ENCODE measurements at regions not wholly inside any gene's neighbourhood (a gene's known extent, or its start where the extent isn't known, plus 50 kb on each side); places are given as distances from the start of the nearest gene placed in this dataset.

- Histone ChIP-seq H3K36me3 (ENCODE audit: control insufficient read depth, insufficient read depth, low read length) (no peaks in the 10 kb centered on the region), H3K27me3 (ENCODE audit: control insufficient read depth, insufficient read depth, low read length) (no peaks in the 10 kb centered on the region), H3K4me3 (ENCODE audit: low read depth, low read length) (no peak overlapping the region)
- no peak for TF ChIP-seq CTCF (IDR thresholded peaks at IDR 0.05; ENCODE audit: insufficient read depth, low read length, poor library complexity, severe bottlenecking)
- no peak for DNase-seq (ENCODE audit: low read depth)
Observed at GRCh38 chr14:51578853-51579252, 72.9 kb upstream of the FRMD6 start.

GRCh38 chr14:51581017-51581881 is 70.5 kb upstream of the FRMD6 start:
- no peak for TF ChIP-seq CTCF (IDR thresholded peaks at IDR 0.05; ENCODE audit: insufficient read depth, low read length, poor library complexity, severe bottlenecking)
- H3K4me3 ChIP-seq (ENCODE audit: low read depth, low read length): no peak overlapping the region
- no peaks in the 10 kb centered on the region for H3K36me3 ChIP-seq (ENCODE audit: control insufficient read depth, insufficient read depth, low read length)
- H3K27me3 ChIP-seq (ENCODE audit: control insufficient read depth, insufficient read depth, low read length): no peaks in the 10 kb centered on the region
- peak; percentile 39 for DNase-seq (ENCODE audit: low read depth)

- no peak for TF ChIP-seq CTCF (IDR thresholded peaks at IDR 0.05; ENCODE audit: insufficient read depth, low read length, poor library complexity, severe bottlenecking)
- no peaks in the 10 kb centered on the region for H3K36me3 ChIP-seq (ENCODE audit: control insufficient read depth, insufficient read depth, low read length)
- no peak overlapping the region for H3K4me3 ChIP-seq (ENCODE audit: low read depth, low read length)
- no peak for DNase-seq (ENCODE audit: low read depth)
- H3K27me3 ChIP-seq (ENCODE audit: control insufficient read depth, insufficient read depth, low read length): no peaks in the 10 kb centered on the region
Observed at GRCh38 chr14:51582437-51582836, 69.3 kb upstream of the FRMD6 start.

GRCh38 chr14:51585055-51585454 is 66.7 kb upstream of the FRMD6 start:
- Histone ChIP-seq H3K27me3 (ENCODE audit: control insufficient read depth, insufficient read depth, low read length) (no peaks in the 10 kb centered on the region), H3K36me3 (ENCODE audit: control insufficient read depth, insufficient read depth, low read length) (no peaks in the 10 kb centered on the region), H3K4me3 (ENCODE audit: low read depth, low read length) (no peak overlapping the region)
- DNase-seq (ENCODE audit: low read depth): no peak
- TF ChIP-seq CTCF (IDR thresholded peaks at IDR 0.05; ENCODE audit: insufficient read depth, low read length, poor library complexity, severe bottlenecking): no peak

GRCh38 chr14:51592836-51593235 is 58.9 kb upstream of the FRMD6 start:
- no peak for DNase-seq (ENCODE audit: low read depth)
- no peaks in the 10 kb centered on the region for H3K36me3 ChIP-seq (ENCODE audit: control insufficient read depth, insufficient read depth, low read length)
- TF ChIP-seq CTCF (IDR thresholded peaks at IDR 0.05; ENCODE audit: insufficient read depth, low read length, poor library complexity, severe bottlenecking): no peak
- H3K27me3 ChIP-seq (ENCODE audit: control insufficient read depth, insufficient read depth, low read length): no peaks in the 10 kb centered on the region
- H3K4me3 ChIP-seq (ENCODE audit: low read depth, low read length): no peak overlapping the region

GRCh38 chr14:51593397-51593796 is 58.3 kb upstream of the FRMD6 start:
- no peak for TF ChIP-seq CTCF (IDR thresholded peaks at IDR 0.05; ENCODE audit: insufficient read depth, low read length, poor library complexity, severe bottlenecking)
- no peak for DNase-seq (ENCODE audit: low read depth)
- no peaks in the 10 kb centered on the region for H3K27me3 ChIP-seq (ENCODE audit: control insufficient read depth, insufficient read depth, low read length)
- no peak overlapping the region for H3K4me3 ChIP-seq (ENCODE audit: low read depth, low read length)
- H3K36me3 ChIP-seq (ENCODE audit: control insufficient read depth, insufficient read depth, low read length): no peaks in the 10 kb centered on the region

All from kidney epithelial cell (primary cell).